Upper lobe of left lung (tissue), 6 donors: ENCODE measurements at regions not wholly inside any gene's neighbourhood (a gene's known extent, or its start where the extent isn't known, plus 50 kb on each side); places are given as distances from the start of the nearest gene placed in this dataset.

Experiments used
- ATAC-seq, 2 donors: fragments of 200-7000 bp; cut with Tn5 transposase; one replicate each; pipeline ENCODE4 v1.9.1; 2022; ENCODE audit warnings: mild to moderate bottlenecking in 2 of 2, moderate library complexity in 2 of 2; ENCODE audit not compliant: low FRiP score in 2 of 2
- DNase-seq, 2 donors: peaks; one replicate each; pipeline ENCODE4 v3.0.0-alpha.2; 2019 to 2020
- H3K27ac ChIP-seq, 4 donors: fragments of 200-600 bp; sonication (generic); one replicate each; pipeline ENCODE4 v1.5.1; 2016 to 2019
- H3K27me3 ChIP-seq, 4 donors: fragments of 200-600 bp; sonication (generic); one replicate each; pipeline ENCODE4 v1.5.1; 2017 to 2019
- H3K36me3 ChIP-seq, 4 donors: fragments of 200-600 bp; sonication (generic); one replicate each; pipeline ENCODE4 v1.5.1; 2016 to 2019
- H3K4me1 ChIP-seq, 4 donors: fragments of 200-600 bp; sonication (generic); one replicate each; pipeline ENCODE4 v1.5.1; 2018 to 2019
- H3K4me3 ChIP-seq, 4 donors: fragments of 200-600 bp; sonication (generic); one replicate each; pipeline ENCODE4 v1.5.1; 2017 to 2019; ENCODE audit warnings: mild to moderate bottlenecking in 2 of 4, moderate library complexity in 1 of 4
- H3K9me3 ChIP-seq, 4 donors: fragments of 200-600 bp; sonication (generic); one replicate each; pipeline ENCODE4 v1.5.1; 2018 to 2019
- EP300 ChIP-seq, 4 donors: sonication (generic); formaldehyde crosslinking; IDR thresholded peaks; one replicate each; pipeline ENCODE4 v1.5.1; 2017; ENCODE audit warnings: antibody characterized with exemption in 4 of 4, control low read depth in 2 of 4
- POLR2A ChIP-seq, 4 donors: fragments of 450-650 bp; IDR thresholded peaks; one replicate each; pipeline ENCODE4 v1.5.1; 2016 to 2017; ENCODE audit warnings: antibody characterized with exemption in 4 of 4, mild to moderate bottlenecking in 2 of 4
- POLR2AphosphoS5 ChIP-seq, 2 donors: sonication (generic); formaldehyde crosslinking; IDR thresholded peaks; one replicate each; pipeline ENCODE4 v1.5.1; 2017; ENCODE audit warnings: antibody characterized with exemption in 2 of 2
- WGBS, 2 donors: methylation state at CpG; one replicate each; pipeline ENCODE4 v1.1.5; 2017 to 2018; 5-methylcytosine and 5-hydroxymethylcytosine counted together
- TF ChIP-seq, protein P1 (sequence below), 6 experiments: fragments of 450-650 bp in 4 of 6; fragments of 200-600 bp in 2 of 6; sonication (generic) in 2 of 6; IDR thresholded peaks; one replicate each; pipeline ENCODE4 v1.5.1; 2016 to 2019; ENCODE audit warnings: antibody characterized with exemption in 6 of 6
- donor health status: DM: no; HTN: no; CAD: no; lungs with moderate emphysema.
- donor health status: DM: no; HTN: yes; CAD: no; lungs with severe emphysema.

GRCh38 chr6:108746366-108746765, 101.9 kb upstream of the ARMC2 start:
- no peak overlapping the region for H3K4me3 ChIP-seq
- H3K27ac ChIP-seq = no peak overlapping the region
- DNase-seq = no peak
- ATAC-seq = no peak
- H3K4me1 ChIP-seq = peaks cover 0 to 5% (median 2%) of the 10 kb centered on the region in 4 donors
- H3K9me3 ChIP-seq = no peaks in the 10 kb centered on the region
- WGBS, 2 donors = 87 to 94% methylated on average over 5 of the region's 5 CpGs
- no peaks in the 10 kb centered on the region for H3K27me3 ChIP-seq
- no peaks in the 10 kb centered on the region for H3K36me3 ChIP-seq
- no peak for TF ChIP-seq POLR2AphosphoS5 (IDR thresholded peaks at IDR 0.05)
- TF ChIP-seq, protein P1, sequence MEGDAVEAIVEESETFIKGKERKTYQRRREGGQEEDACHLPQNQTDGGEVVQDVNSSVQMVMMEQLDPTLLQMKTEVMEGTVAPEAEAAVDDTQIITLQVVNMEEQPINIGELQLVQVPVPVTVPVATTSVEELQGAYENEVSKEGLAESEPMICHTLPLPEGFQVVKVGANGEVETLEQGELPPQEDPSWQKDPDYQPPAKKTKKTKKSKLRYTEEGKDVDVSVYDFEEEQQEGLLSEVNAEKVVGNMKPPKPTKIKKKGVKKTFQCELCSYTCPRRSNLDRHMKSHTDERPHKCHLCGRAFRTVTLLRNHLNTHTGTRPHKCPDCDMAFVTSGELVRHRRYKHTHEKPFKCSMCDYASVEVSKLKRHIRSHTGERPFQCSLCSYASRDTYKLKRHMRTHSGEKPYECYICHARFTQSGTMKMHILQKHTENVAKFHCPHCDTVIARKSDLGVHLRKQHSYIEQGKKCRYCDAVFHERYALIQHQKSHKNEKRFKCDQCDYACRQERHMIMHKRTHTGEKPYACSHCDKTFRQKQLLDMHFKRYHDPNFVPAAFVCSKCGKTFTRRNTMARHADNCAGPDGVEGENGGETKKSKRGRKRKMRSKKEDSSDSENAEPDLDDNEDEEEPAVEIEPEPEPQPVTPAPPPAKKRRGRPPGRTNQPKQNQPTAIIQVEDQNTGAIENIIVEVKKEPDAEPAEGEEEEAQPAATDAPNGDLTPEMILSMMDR (IDR thresholded peaks at IDR 0.05) = no peak

GRCh38 chr6:108746836-108747575, 101.2 kb upstream of the ARMC2 start:
- ATAC-seq (no peak), DNase-seq (no peak)
- WGBS, 2 donors = 92 to 93% methylated on average over 9 of the region's 9 CpGs
- H3K4me1 ChIP-seq = no peaks in the 10 kb centered on the region
- no peaks in the 10 kb centered on the region for H3K36me3 ChIP-seq
- H3K27me3 ChIP-seq = no peaks in the 10 kb centered on the region
- TF ChIP-seq EP300 (IDR thresholded peaks at IDR 0.05) (no peak), POLR2A (IDR thresholded peaks at IDR 0.05) (no peak), POLR2AphosphoS5 (IDR thresholded peaks at IDR 0.05) (no peak)
- TF ChIP-seq, protein P1 (IDR thresholded peaks at IDR 0.05) = no peak
- no peak overlapping the region for H3K4me3 ChIP-seq
- no peaks in the 10 kb centered on the region for H3K9me3 ChIP-seq
- H3K27ac ChIP-seq = no peak overlapping the region

DNA sequence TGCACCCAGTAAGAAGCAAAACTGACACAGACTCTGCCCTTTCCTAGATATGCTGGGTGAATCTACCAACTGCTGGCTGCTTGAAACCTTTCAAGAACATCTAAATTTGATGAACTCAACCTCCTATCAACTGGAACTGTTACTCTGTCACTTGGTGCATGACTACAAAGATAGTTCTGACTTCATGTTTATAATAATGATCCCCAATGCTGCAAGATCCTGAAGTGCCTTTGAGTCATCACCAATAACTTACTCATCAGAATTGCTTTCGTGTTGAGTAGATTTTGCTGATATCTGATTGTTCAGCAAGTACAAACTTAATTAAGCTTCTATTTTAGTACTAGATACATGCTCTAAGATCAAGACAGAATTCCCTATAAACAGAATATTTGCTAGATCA, 100.2 kb upstream of the ARMC2 start:
- WGBS, 2 donors = 88 to 94% methylated on average over 1 of the region's 1 CpG
- H3K4me3 ChIP-seq = no peak overlapping the region
- no peak overlapping the region for H3K27ac ChIP-seq
- DNase-seq (no peak), ATAC-seq (no peak)
- H3K36me3 ChIP-seq = no peaks in the 10 kb centered on the region
- no peaks in the 10 kb centered on the region for H3K27me3 ChIP-seq
- TF ChIP-seq, protein P1 (IDR thresholded peaks at IDR 0.05) = no peak
- TF ChIP-seq POLR2A (IDR thresholded peaks at IDR 0.05) = no peak
- TF ChIP-seq POLR2AphosphoS5 (IDR thresholded peaks at IDR 0.05) = no peak
- no peak for TF ChIP-seq EP300 (IDR thresholded peaks at IDR 0.05)
- H3K4me1 ChIP-seq = peaks cover 0 to 5% (median 0%) of the 10 kb centered on the region in 4 donors
- no peaks in the 10 kb centered on the region for H3K9me3 ChIP-seq

DNA sequence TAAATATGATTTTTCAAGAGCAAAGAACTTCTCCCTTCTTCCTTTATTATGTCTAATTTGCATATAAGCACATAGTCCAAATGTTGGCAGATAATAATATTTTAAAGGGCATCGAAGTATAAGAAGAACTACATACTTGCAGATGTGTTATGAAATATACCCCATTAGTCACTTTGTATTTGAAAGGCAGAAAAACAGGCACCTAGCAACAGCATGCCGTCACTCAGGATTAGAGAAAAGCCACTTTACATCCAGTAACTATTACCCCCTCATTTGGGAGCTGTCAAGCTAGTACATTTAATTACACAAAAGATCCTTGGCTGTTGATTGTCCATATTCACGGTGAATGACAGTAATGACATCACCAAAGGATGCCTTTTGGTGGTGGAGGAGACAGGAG, 99.3 kb upstream of the ARMC2 start:
- WGBS, 2 donors = 85 to 88% methylated on average over 2 to 3 of the region's 3 CpGs
- Histone ChIP-seq H3K4me1 (peaks cover 0 to 5% (median 0%) of the 10 kb centered on the region in 4 donors), H3K36me3 (no peaks in the 10 kb centered on the region), H3K4me3 (no peak overlapping the region), H3K27me3 (no peaks in the 10 kb centered on the region), H3K27ac (no peak overlapping the region), H3K9me3 (no peaks in the 10 kb centered on the region)
- ATAC-seq (no peak), DNase-seq (no peak)
- TF ChIP-seq, protein P1 (IDR thresholded peaks at IDR 0.05) = no peak
- TF ChIP-seq POLR2A (IDR thresholded peaks at IDR 0.05) (no peak), EP300 (IDR thresholded peaks at IDR 0.05) (no peak), POLR2AphosphoS5 (IDR thresholded peaks at IDR 0.05) (no peak)

- H3K27me3 ChIP-seq = no peaks in the 10 kb centered on the region
- H3K4me3 ChIP-seq = no peak overlapping the region
- no peaks in the 10 kb centered on the region for H3K36me3 ChIP-seq
- H3K4me1 ChIP-seq = peaks cover 0 to 5% (median 0%) of the 10 kb centered on the region in 4 donors
- no peak for ATAC-seq
- H3K27ac ChIP-seq = no peak overlapping the region
- no peaks in the 10 kb centered on the region for H3K9me3 ChIP-seq
- TF ChIP-seq POLR2AphosphoS5 (IDR thresholded peaks at IDR 0.05) (no peak), EP300 (IDR thresholded peaks at IDR 0.05) (no peak), POLR2A (IDR thresholded peaks at IDR 0.05) (no peak)
- TF ChIP-seq, protein P1 (IDR thresholded peaks at IDR 0.05) = no peak
- DNase-seq = no peak
- WGBS, 2 donors = 89 to 93% methylated on average over 8 of the region's 8 CpGs
These were observed 97.4 kb upstream of the ARMC2 start for GRCh38 chr6:108750801-108751200.
